Glutamatergic neuron (in vitro differentiated cells): ENCODE measurements at regions not wholly inside any gene's neighbourhood (a gene's known extent, or its start where the extent isn't known, plus 50 kb on each side); places are given as distances from the start of the nearest gene placed in this dataset.

Source experiments
- DNase-seq: peaks from one replicate; pipeline ENCODE4 v3.0.0; 2022
- H3K27ac Mint-ChIP-seq: one replicate; pipeline ENCODE4 v1.8.0; 2020; ENCODE audit warnings: mild to moderate bottlenecking, mixed read lengths, inconsistent platforms; ENCODE audit not compliant: unreplicated experiment
- H3K27me3 Mint-ChIP-seq: one replicate; pipeline ENCODE4 v1.8.0; 2020; ENCODE audit warnings: mild to moderate bottlenecking, moderate library complexity, mixed read lengths, inconsistent platforms; ENCODE audit not compliant: unreplicated experiment
- H3K36me3 Mint-ChIP-seq: one replicate; pipeline ENCODE4 v1.8.0; 2020; ENCODE audit warnings: mild to moderate bottlenecking, mixed read lengths, inconsistent platforms; ENCODE audit not compliant: unreplicated experiment
- H3K4me1 Mint-ChIP-seq: one replicate; pipeline ENCODE4 v1.8.0; 2020; ENCODE audit warnings: mild to moderate bottlenecking, low read depth, mixed read lengths, inconsistent platforms; ENCODE audit not compliant: unreplicated experiment
- H3K4me3 Mint-ChIP-seq: one replicate; pipeline ENCODE4 v1.8.0; 2020; ENCODE audit warnings: mild to moderate bottlenecking, mixed read lengths, inconsistent platforms; ENCODE audit not compliant: unreplicated experiment
- H3K9me3 Mint-ChIP-seq: one replicate; pipeline ENCODE4 v1.8.0; 2020; ENCODE audit warnings: mild to moderate bottlenecking, moderate library complexity, mixed read lengths, inconsistent platforms; ENCODE audit not compliant: unreplicated experiment
- CTCF ChIP-seq: fragments of 200-600 bp; sonication (generic); IDR thresholded peaks from one replicate; pipeline ENCODE4 v1.5.0; 2021; ENCODE audit not compliant: partially characterized antibody, unreplicated experiment

GRCh38 chr21:26405071-26405470 lies 168.0 kb downstream of the CYYR1 start:
- DNase-seq, result no peak
- no peak for TF ChIP-seq CTCF
- no peaks in the 10 kb centered on the region for H3K9me3 Mint-ChIP-seq
- H3K4me1 Mint-ChIP-seq, result peaks cover 11% of the 10 kb centered on the region
- no peaks in the 10 kb centered on the region for H3K36me3 Mint-ChIP-seq
- H3K27me3 Mint-ChIP-seq, result no peaks in the 10 kb centered on the region
- H3K27ac Mint-ChIP-seq, result no peak overlapping the region
- no peak overlapping the region for H3K4me3 Mint-ChIP-seq

DNA sequence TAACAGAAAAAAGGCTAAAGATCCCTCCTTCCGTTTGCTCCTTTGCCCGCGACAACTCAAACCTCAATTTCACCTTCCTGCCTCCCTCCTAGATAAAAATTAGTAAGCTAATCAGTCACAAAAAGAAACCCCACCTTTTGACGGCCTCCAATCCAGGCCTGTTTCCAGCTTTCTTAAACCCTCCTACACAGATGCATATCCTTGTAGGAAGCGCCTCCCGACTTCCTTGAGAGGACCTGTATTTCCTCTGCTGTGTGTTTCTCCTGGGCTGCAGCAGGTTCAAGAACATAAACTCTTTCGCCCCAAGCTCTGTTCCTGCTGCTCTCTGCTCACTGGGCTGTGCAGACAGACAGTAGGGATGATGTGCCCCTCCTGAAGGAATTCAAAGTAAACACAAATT lies 168.8 kb downstream of the CYYR1 start:
- no peaks in the 10 kb centered on the region for H3K9me3 Mint-ChIP-seq
- no peaks in the 10 kb centered on the region for H3K36me3 Mint-ChIP-seq
- no peak overlapping the region for H3K27ac Mint-ChIP-seq
- no peak for TF ChIP-seq CTCF
- H3K27me3 Mint-ChIP-seq, result no peaks in the 10 kb centered on the region
- H3K4me1 Mint-ChIP-seq, result peaks cover 11% of the 10 kb centered on the region
- DNase-seq, result no peak
- no peak overlapping the region for H3K4me3 Mint-ChIP-seq

GRCh38 chr21:26403321-26403720 lies 169.8 kb downstream of the CYYR1 start:
- no peak for DNase-seq
- H3K4me3 Mint-ChIP-seq, result no peak overlapping the region
- no peak for TF ChIP-seq CTCF
- H3K36me3 Mint-ChIP-seq, result no peaks in the 10 kb centered on the region
- H3K9me3 Mint-ChIP-seq, result peaks cover 1% of the 10 kb centered on the region
- H3K4me1 Mint-ChIP-seq, result peaks cover 11% of the 10 kb centered on the region
- no peak overlapping the region for H3K27ac Mint-ChIP-seq
- H3K27me3 Mint-ChIP-seq, result no peaks in the 10 kb centered on the region

GRCh38 chr21:26397545-26397944 lies 175.5 kb downstream of the CYYR1 start:
- Mint-ChIP-seq H3K27me3 (no peaks in the 10 kb centered on the region), H3K4me1 (no peaks in the 10 kb centered on the region), H3K4me3 (no peak overlapping the region), H3K36me3 (no peaks in the 10 kb centered on the region), H3K27ac (no peak overlapping the region), H3K9me3 (peaks cover 1% of the 10 kb centered on the region)
- DNase-seq, result no peak
- no peak for TF ChIP-seq CTCF

DNA sequence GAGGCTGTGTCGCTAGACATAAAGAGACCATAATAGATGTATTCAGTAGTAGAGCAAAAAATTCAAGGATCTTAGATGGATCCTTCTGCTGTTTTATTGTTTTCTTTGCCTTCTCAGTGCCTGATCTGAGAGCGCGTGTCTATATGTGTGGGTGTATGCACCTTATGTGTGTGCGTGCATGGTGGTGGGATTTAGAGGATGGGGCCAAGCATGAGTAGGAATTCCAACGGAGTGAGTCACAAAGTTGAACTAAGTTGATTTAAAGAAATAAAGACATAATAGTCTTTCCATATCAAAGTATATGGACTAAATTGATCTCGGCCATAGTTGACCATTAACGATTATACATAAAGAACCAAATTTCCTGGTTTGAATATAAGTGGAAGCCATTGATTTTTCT lies 178.7 kb downstream of the CYYR1 start:
- H3K4me1 Mint-ChIP-seq, result peaks cover 19% of the 10 kb centered on the region
- no peak overlapping the region for H3K27ac Mint-ChIP-seq
- no peak for DNase-seq
- no peak for TF ChIP-seq CTCF
- no peak overlapping the region for H3K4me3 Mint-ChIP-seq
- no peaks in the 10 kb centered on the region for H3K36me3 Mint-ChIP-seq
- H3K9me3 Mint-ChIP-seq, result peaks cover 1% of the 10 kb centered on the region
- no peaks in the 10 kb centered on the region for H3K27me3 Mint-ChIP-seq
